22Rv1 (cell line): ENCODE measurements at regions not wholly inside any gene's neighbourhood (a gene's known extent, or its start where the extent isn't known, plus 50 kb on each side); places are given as distances from the start of the nearest gene placed in this dataset.

Source experiments
- CTCF ChIP-seq: fragments of 450-650 bp; IDR thresholded peaks from 2 replicates; pipeline ENCODE4 v1.5.1; 2017; ENCODE audit warnings: mild to moderate bottlenecking
- ZFX ChIP-seq: fragments of 450-650 bp; IDR thresholded peaks from 2 replicates; pipeline ENCODE4 v1.6.1; 2017; ENCODE audit warnings: antibody characterized with exemption, borderline replicate concordance

DNA sequence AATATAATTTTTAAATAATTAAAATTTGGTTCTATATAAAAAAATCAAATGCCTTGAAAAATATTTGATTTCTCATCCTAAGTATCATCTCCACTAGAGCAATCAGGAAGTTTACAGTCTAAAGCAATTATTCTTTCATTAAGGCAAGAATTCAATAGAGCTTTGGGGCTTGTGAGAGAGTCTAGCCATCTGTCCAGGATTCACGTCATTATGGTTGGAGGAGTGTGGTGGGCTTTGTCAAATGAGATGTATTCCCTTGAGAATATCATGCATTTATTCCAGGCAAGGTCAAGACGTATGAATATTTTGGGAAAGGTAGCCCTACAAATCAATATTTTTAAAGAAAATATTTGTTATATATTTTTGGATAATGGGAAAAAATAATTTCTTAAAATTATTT, 132.4 kb downstream of the ELOVL4 start:
- TF ChIP-seq CTCF, result no peak
- no peak for TF ChIP-seq ZFX
